ENCODE measurements at regions not wholly inside any gene's neighbourhood (a gene's known extent, or its start where the extent isn't known, plus 50 kb on each side); places are given as distances from the start of the nearest gene placed in this dataset.

- Histone ChIP-seq H3K4me3 (ENCODE audit: low read length in 2 of 2) (no peak overlapping the region), H3K27me3 (ENCODE audit: control insufficient read depth in 1 of 2, insufficient read depth in 2 of 2, low read length in 1 of 2) (no peaks in the 10 kb centered on the region), H3K4me1 (ENCODE audit: control insufficient read depth in 1 of 2, insufficient read depth in 2 of 2, low read length in 2 of 2) (no peaks in the 10 kb centered on the region), H3K27ac (ENCODE audit: low read depth in 1 of 2, low read length in 2 of 2) (no peak overlapping the region), H3K9me3 (ENCODE audit: control insufficient read depth, low read length) (no peaks in the 10 kb centered on the region), H3K36me3 (ENCODE audit: control insufficient read depth in 1 of 2, insufficient read depth in 2 of 2, low read length in 1 of 2) (no peaks in the 10 kb centered on the region)
- 70 to 78% methylated on average over 3 of the region's 3 CpGs for WGBS, 2 donors
- ATAC-seq (ENCODE audit: low FRiP score) = no peak
- intact Hi-C loops (cut with DNase I) = no loop called here
- DNase-seq = no peak
These were observed 497.2 kb downstream of the MAT2B start for GRCh38 chr5:164002628-164003027.

GRCh38 chr5:164005071-164005470 is 499.7 kb downstream of the MAT2B start:
- Histone ChIP-seq H3K4me3 (ENCODE audit: low read length in 2 of 2) (no peak overlapping the region), H3K27me3 (ENCODE audit: control insufficient read depth in 1 of 2, insufficient read depth in 2 of 2, low read length in 1 of 2) (no peaks in the 10 kb centered on the region), H3K27ac (ENCODE audit: low read depth in 1 of 2, low read length in 2 of 2) (no peak overlapping the region), H3K9me3 (ENCODE audit: control insufficient read depth, low read length) (no peaks in the 10 kb centered on the region), H3K4me1 (ENCODE audit: control insufficient read depth in 1 of 2, insufficient read depth in 2 of 2, low read length in 2 of 2) (no peaks in the 10 kb centered on the region), H3K36me3 (ENCODE audit: control insufficient read depth in 1 of 2, insufficient read depth in 2 of 2, low read length in 1 of 2) (no peaks in the 10 kb centered on the region)
- DNase-seq (no peak), ATAC-seq (ENCODE audit: low FRiP score) (no peak)
- WGBS, 2 donors = 78 to 94% methylated on average over 1 of the region's 1 CpG
- intact Hi-C loops (cut with DNase I) = no loop called here

- Histone ChIP-seq H3K27ac (ENCODE audit: low read depth in 1 of 2, low read length in 2 of 2) (no peak overlapping the region), H3K27me3 (ENCODE audit: control insufficient read depth in 1 of 2, insufficient read depth in 2 of 2, low read length in 1 of 2) (no peaks in the 10 kb centered on the region), H3K9me3 (ENCODE audit: control insufficient read depth, low read length) (no peaks in the 10 kb centered on the region), H3K36me3 (ENCODE audit: control insufficient read depth in 1 of 2, insufficient read depth in 2 of 2, low read length in 1 of 2) (no peaks in the 10 kb centered on the region), H3K4me3 (ENCODE audit: low read length in 2 of 2) (no peak overlapping the region), H3K4me1 (ENCODE audit: control insufficient read depth in 1 of 2, insufficient read depth in 2 of 2, low read length in 2 of 2) (no peaks in the 10 kb centered on the region)
- 51 to 56% methylated on average over 2 of the region's 2 CpGs for WGBS, 2 donors
- DNase-seq (no peak), ATAC-seq (ENCODE audit: low FRiP score) (no peak)
- intact Hi-C loops (cut with DNase I) = no loop called here
These were observed 501.6 kb downstream of the MAT2B start for GRCh38 chr5:164007064-164007463.

- Histone ChIP-seq H3K9me3 (ENCODE audit: control insufficient read depth, low read length) (no peaks in the 10 kb centered on the region), H3K4me3 (ENCODE audit: low read length in 2 of 2) (no peak overlapping the region), H3K27me3 (ENCODE audit: control insufficient read depth in 1 of 2, insufficient read depth in 2 of 2, low read length in 1 of 2) (no peaks in the 10 kb centered on the region), H3K36me3 (ENCODE audit: control insufficient read depth in 1 of 2, insufficient read depth in 2 of 2, low read length in 1 of 2) (no peaks in the 10 kb centered on the region), H3K27ac (ENCODE audit: low read depth in 1 of 2, low read length in 2 of 2) (no peak overlapping the region), H3K4me1 (ENCODE audit: control insufficient read depth in 1 of 2, insufficient read depth in 2 of 2, low read length in 2 of 2) (no peaks in the 10 kb centered on the region)
- intact Hi-C loops (cut with DNase I) = loop anchor here (5.0 to 10.0 kb wide), 3 partner anchors 495 to 1195 kb away; no protein-coding TSS in a partner anchor
- DNase-seq = no peak
- 65 to 69% methylated on average over 6 of the region's 6 CpGs for WGBS, 2 donors
- no peak for ATAC-seq (ENCODE audit: low FRiP score)
These were observed 504.2 kb downstream of the MAT2B start for GRCh38 chr5:164009621-164010020.

GRCh38 chr5:164010900-164011299 is 505.5 kb downstream of the MAT2B start:
- no peaks in the 10 kb centered on the region for H3K36me3 ChIP-seq (ENCODE audit: control insufficient read depth in 1 of 2, insufficient read depth in 2 of 2, low read length in 1 of 2)
- intact Hi-C loops (cut with DNase I) = loop anchor here (5.0 to 10.0 kb wide), 3 partner anchors 494 to 1194 kb away; no protein-coding TSS in a partner anchor
- 56 to 76% methylated on average over 3 of the region's 3 CpGs for WGBS, 2 donors
- H3K27me3 ChIP-seq (ENCODE audit: control insufficient read depth in 1 of 2, insufficient read depth in 2 of 2, low read length in 1 of 2) = no peaks in the 10 kb centered on the region
- H3K4me1 ChIP-seq (ENCODE audit: control insufficient read depth in 1 of 2, insufficient read depth in 2 of 2, low read length in 2 of 2) = no peaks in the 10 kb centered on the region
- H3K4me3 ChIP-seq (ENCODE audit: low read length in 2 of 2) = no peak overlapping the region
- DNase-seq (no peak), ATAC-seq (ENCODE audit: low FRiP score) (no peak)
- H3K27ac ChIP-seq (ENCODE audit: low read depth in 1 of 2, low read length in 2 of 2) = no peak overlapping the region
- no peaks in the 10 kb centered on the region for H3K9me3 ChIP-seq (ENCODE audit: control insufficient read depth, low read length)

GRCh38 chr5:164012371-164012770 is 507.0 kb downstream of the MAT2B start:
- H3K36me3 ChIP-seq (ENCODE audit: control insufficient read depth in 1 of 2, insufficient read depth in 2 of 2, low read length in 1 of 2) = no peaks in the 10 kb centered on the region
- H3K27me3 ChIP-seq (ENCODE audit: control insufficient read depth in 1 of 2, insufficient read depth in 2 of 2, low read length in 1 of 2) = no peaks in the 10 kb centered on the region
- intact Hi-C loops (cut with DNase I) = loop anchor here (5.0 to 10.0 kb wide), 3 partner anchors 492 to 1192 kb away; no protein-coding TSS in a partner anchor
- WGBS, 2 donors = 2 to 6% methylated on average over 4 of the region's 4 CpGs
- no peak overlapping the region for H3K4me3 ChIP-seq (ENCODE audit: low read length in 2 of 2)
- ATAC-seq (ENCODE audit: low FRiP score) (no peak), DNase-seq (no peak)
- no peaks in the 10 kb centered on the region for H3K4me1 ChIP-seq (ENCODE audit: control insufficient read depth in 1 of 2, insufficient read depth in 2 of 2, low read length in 2 of 2)
- no peak overlapping the region for H3K27ac ChIP-seq (ENCODE audit: low read depth in 1 of 2, low read length in 2 of 2)
- H3K9me3 ChIP-seq (ENCODE audit: control insufficient read depth, low read length) = no peaks in the 10 kb centered on the region

- ATAC-seq (ENCODE audit: low FRiP score) (no peak), DNase-seq (no peak)
- intact Hi-C loops (cut with DNase I) = loop anchor here (5.0 to 10.0 kb wide), 3 partner anchors 492 to 1192 kb away; no protein-coding TSS in a partner anchor
- WGBS, 2 donors = 46 to 48% methylated on average over 6 of the region's 6 CpGs
- no peaks in the 10 kb centered on the region for H3K9me3 ChIP-seq (ENCODE audit: control insufficient read depth, low read length)
- no peak overlapping the region for H3K27ac ChIP-seq (ENCODE audit: low read depth in 1 of 2, low read length in 2 of 2)
- H3K27me3 ChIP-seq (ENCODE audit: control insufficient read depth in 1 of 2, insufficient read depth in 2 of 2, low read length in 1 of 2) = no peaks in the 10 kb centered on the region
- no peaks in the 10 kb centered on the region for H3K36me3 ChIP-seq (ENCODE audit: control insufficient read depth in 1 of 2, insufficient read depth in 2 of 2, low read length in 1 of 2)
- no peaks in the 10 kb centered on the region for H3K4me1 ChIP-seq (ENCODE audit: control insufficient read depth in 1 of 2, insufficient read depth in 2 of 2, low read length in 2 of 2)
- H3K4me3 ChIP-seq (ENCODE audit: low read length in 2 of 2) = no peak overlapping the region
These were observed 507.8 kb downstream of the MAT2B start for GRCh38 chr5:164013077-164013670.

GRCh38 chr5:164020116-164020515 is 514.7 kb downstream of the MAT2B start:
- WGBS, 2 donors = 13 to 33% methylated on average over 7 of the region's 7 CpGs
- no peaks in the 10 kb centered on the region for H3K9me3 ChIP-seq (ENCODE audit: control insufficient read depth, low read length)
- no peaks in the 10 kb centered on the region for H3K4me1 ChIP-seq (ENCODE audit: control insufficient read depth in 1 of 2, insufficient read depth in 2 of 2, low read length in 2 of 2)
- intact Hi-C loops (cut with DNase I) = no loop called here
- no peaks in the 10 kb centered on the region for H3K27me3 ChIP-seq (ENCODE audit: control insufficient read depth in 1 of 2, insufficient read depth in 2 of 2, low read length in 1 of 2)
- no peak overlapping the region for H3K4me3 ChIP-seq (ENCODE audit: low read length in 2 of 2)
- H3K27ac ChIP-seq (ENCODE audit: low read depth in 1 of 2, low read length in 2 of 2) = no peak overlapping the region
- no peak for DNase-seq
- no peak for ATAC-seq (ENCODE audit: low FRiP score)
- H3K36me3 ChIP-seq (ENCODE audit: control insufficient read depth in 1 of 2, insufficient read depth in 2 of 2, low read length in 1 of 2) = no peaks in the 10 kb centered on the region

GRCh38 chr5:164027738-164028137 is 522.3 kb downstream of the MAT2B start:
- no peaks in the 10 kb centered on the region for H3K4me1 ChIP-seq (ENCODE audit: control insufficient read depth in 1 of 2, insufficient read depth in 2 of 2, low read length in 2 of 2)
- H3K27ac ChIP-seq (ENCODE audit: low read depth in 1 of 2, low read length in 2 of 2) = no peak overlapping the region
- H3K9me3 ChIP-seq (ENCODE audit: control insufficient read depth, low read length) = no peaks in the 10 kb centered on the region
- peaks cover 0 to 1% of the 10 kb centered on the region in 2 donors for H3K27me3 ChIP-seq (ENCODE audit: control insufficient read depth in 1 of 2, insufficient read depth in 2 of 2, low read length in 1 of 2)
- H3K4me3 ChIP-seq (ENCODE audit: low read length in 2 of 2) = no peak overlapping the region
- H3K36me3 ChIP-seq (ENCODE audit: control insufficient read depth in 1 of 2, insufficient read depth in 2 of 2, low read length in 1 of 2) = no peaks in the 10 kb centered on the region
- ATAC-seq (ENCODE audit: low FRiP score) (no peak), DNase-seq (no peak)
- intact Hi-C loops (cut with DNase I) = no loop called here
- WGBS, 2 donors = 68 to 69% methylated on average over 2 of the region's 2 CpGs

Data from aorta (tissue), 5 donors.